ENCODE measurements at regions not wholly inside any gene's neighbourhood (a gene's known extent, or its start where the extent isn't known, plus 50 kb on each side); places are given as distances from the start of the nearest gene placed in this dataset.

DNA sequence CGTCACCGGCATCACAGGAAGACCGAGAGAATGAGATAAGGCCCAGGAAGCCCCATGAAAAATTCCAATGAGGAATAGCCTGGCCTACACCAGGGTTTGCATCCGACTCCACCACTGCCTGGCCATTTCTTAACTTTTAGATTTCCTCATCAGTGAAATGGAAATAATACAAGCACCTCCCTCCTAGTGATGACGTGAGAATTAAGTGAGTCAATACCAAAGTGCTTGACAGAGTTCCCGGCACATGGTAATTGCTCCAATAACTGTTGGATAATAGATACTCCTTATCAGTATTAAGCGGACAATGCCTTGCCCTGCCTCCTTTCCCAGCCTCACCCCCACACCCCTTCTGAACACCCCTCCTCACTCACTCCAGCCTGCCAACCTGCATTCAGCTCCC, 105.4 kb downstream of the TLE3 start:
- TF ChIP-seq, protein P1, sequence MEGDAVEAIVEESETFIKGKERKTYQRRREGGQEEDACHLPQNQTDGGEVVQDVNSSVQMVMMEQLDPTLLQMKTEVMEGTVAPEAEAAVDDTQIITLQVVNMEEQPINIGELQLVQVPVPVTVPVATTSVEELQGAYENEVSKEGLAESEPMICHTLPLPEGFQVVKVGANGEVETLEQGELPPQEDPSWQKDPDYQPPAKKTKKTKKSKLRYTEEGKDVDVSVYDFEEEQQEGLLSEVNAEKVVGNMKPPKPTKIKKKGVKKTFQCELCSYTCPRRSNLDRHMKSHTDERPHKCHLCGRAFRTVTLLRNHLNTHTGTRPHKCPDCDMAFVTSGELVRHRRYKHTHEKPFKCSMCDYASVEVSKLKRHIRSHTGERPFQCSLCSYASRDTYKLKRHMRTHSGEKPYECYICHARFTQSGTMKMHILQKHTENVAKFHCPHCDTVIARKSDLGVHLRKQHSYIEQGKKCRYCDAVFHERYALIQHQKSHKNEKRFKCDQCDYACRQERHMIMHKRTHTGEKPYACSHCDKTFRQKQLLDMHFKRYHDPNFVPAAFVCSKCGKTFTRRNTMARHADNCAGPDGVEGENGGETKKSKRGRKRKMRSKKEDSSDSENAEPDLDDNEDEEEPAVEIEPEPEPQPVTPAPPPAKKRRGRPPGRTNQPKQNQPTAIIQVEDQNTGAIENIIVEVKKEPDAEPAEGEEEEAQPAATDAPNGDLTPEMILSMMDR (IDR thresholded peaks at IDR 0.05), result no peak
- TF ChIP-seq NFE2L2 (conservative IDR thresholded peaks at IDR 0.05; ENCODE audit: low read length), result no peak
